Aorta (tissue), 5 donors: ENCODE measurements at regions not wholly inside any gene's neighbourhood (a gene's known extent, or its start where the extent isn't known, plus 50 kb on each side); places are given as distances from the start of the nearest gene placed in this dataset.

Experiments
- ATAC-seq: fragments of 200-7000 bp; cut with Tn5 transposase; one replicate; pipeline ENCODE4 v1.9.1; 2022; ENCODE audit warnings: moderate library complexity; ENCODE audit not compliant: low FRiP score
- DNase-seq, 2 donors: peaks; one replicate each; pipeline ENCODE4 v3.0.0-alpha.2; 2020
- H3K27ac ChIP-seq, 2 donors: one replicate each; pipeline ENCODE4 v1.5.1; 2013; ENCODE audit warnings: low read length in 2 of 2, mild to moderate bottlenecking in 2 of 2, moderate library complexity in 2 of 2, control low read depth in 1 of 2, inconsistent platforms in 1 of 2, low read depth in 1 of 2
- H3K27me3 ChIP-seq, 2 donors: one replicate each; pipeline ENCODE4 v1.6.1; 2013; ENCODE audit warnings: control low read depth in 1 of 2, low read length in 1 of 2, mild to moderate bottlenecking in 1 of 2, moderate library complexity in 1 of 2; ENCODE audit not compliant: insufficient read depth in 2 of 2, control insufficient read depth in 1 of 2
- H3K36me3 ChIP-seq, 2 donors: one replicate each; pipeline ENCODE4 v1.6.1; 2013; ENCODE audit warnings: control low read depth in 1 of 2, low read length in 1 of 2, mild to moderate bottlenecking in 1 of 2; ENCODE audit not compliant: insufficient read depth in 2 of 2, control insufficient read depth in 1 of 2
- H3K4me1 ChIP-seq, 2 donors: one replicate each; pipeline ENCODE4 v1.6.1; 2013; ENCODE audit warnings: low read length in 2 of 2, control low read depth in 1 of 2, mild to moderate bottlenecking in 1 of 2, moderate library complexity in 1 of 2; ENCODE audit not compliant: insufficient read depth in 2 of 2, control insufficient read depth in 1 of 2
- H3K4me3 ChIP-seq, 2 donors: one replicate each; pipeline ENCODE4 v1.5.1; 2013; ENCODE audit warnings: low read length in 2 of 2, control low read depth in 1 of 2, mild to moderate bottlenecking in 1 of 2
- H3K9me3 ChIP-seq: one replicate; pipeline ENCODE4 v1.6.1; 2013; ENCODE audit warnings: mild to moderate bottlenecking, low read length; ENCODE audit not compliant: control insufficient read depth
- WGBS, 2 donors: extraction: QIAGEN DNeasy Blood & Tissue Kit; methylation state at CpG; one replicate each; pipeline ENCODE4 v1.1.7; 2013; 5-methylcytosine and 5-hydroxymethylcytosine counted together
- intact Hi-C, 2 donors: fragments of 100-400 bp; cut with DNase I; formaldehyde crosslinking; loops; one replicate each; pipeline versions ENCODE4 v1.14.2 to v1.15.0; 2022
- donor health status: healthy with polysubstance abuse.
- donor health status: Bipolar disorder and iron deficiency.
- donor health status: DM: no; HTN: no; CAD: no.
- donor health status: DM: no; HTN: no; CAD: no.
- donor health status: DM: yes; HTN: yes; CAD: no.

GRCh38 chr7:155209478-155210319 is 88.0 kb upstream of the INSIG1 start:
- intact Hi-C loops, result no loop called here
- H3K9me3 ChIP-seq, result no peaks in the 10 kb centered on the region
- H3K27me3 ChIP-seq, result no peaks in the 10 kb centered on the region
- H3K36me3 ChIP-seq, result no peaks in the 10 kb centered on the region
- no peak overlapping the region for H3K4me3 ChIP-seq
- peak; percentile 21 to 50 for DNase-seq
- H3K27ac ChIP-seq, result no peak overlapping the region
- no peak for ATAC-seq
- H3K4me1 ChIP-seq, result no peaks in the 10 kb centered on the region
- 51 to 56% methylated on average over 21 of the region's 21 CpGs for WGBS, 2 donors

- DNase-seq, result peak; percentile 27 to 72
- 77 to 78% methylated on average over 7 of the region's 7 CpGs for WGBS, 2 donors
- no peak overlapping the region for H3K4me3 ChIP-seq
- no peaks in the 10 kb centered on the region for H3K9me3 ChIP-seq
- intact Hi-C loops, result no loop called here
- no peak overlapping the region for H3K27ac ChIP-seq
- no peaks in the 10 kb centered on the region for H3K36me3 ChIP-seq
- no peak for ATAC-seq
- no peaks in the 10 kb centered on the region for H3K27me3 ChIP-seq
- no peaks in the 10 kb centered on the region for H3K4me1 ChIP-seq
Measured at GRCh38 chr7:155210356-155210755, 87.3 kb upstream of the INSIG1 start.

GRCh38 chr7:155211173-155211572 is 86.5 kb upstream of the INSIG1 start:
- Histone ChIP-seq H3K27ac (no peak overlapping the region), H3K27me3 (no peaks in the 10 kb centered on the region), H3K9me3 (no peaks in the 10 kb centered on the region), H3K4me1 (no peaks in the 10 kb centered on the region), H3K4me3 (no peak overlapping the region), H3K36me3 (no peaks in the 10 kb centered on the region)
- DNase-seq, result peak; percentile 23 to 35
- intact Hi-C loops, result no loop called here
- no peak for ATAC-seq
- WGBS, 2 donors, result 90% methylated on average over 6 of the region's 6 CpGs

- DNase-seq (peak; percentile 32 to 51), ATAC-seq (no peak)
- WGBS, 2 donors, result 88 to 93% methylated on average over 4 of the region's 4 CpGs
- no peak overlapping the region for H3K4me3 ChIP-seq
- H3K27me3 ChIP-seq, result no peaks in the 10 kb centered on the region
- H3K4me1 ChIP-seq, result no peaks in the 10 kb centered on the region
- H3K36me3 ChIP-seq, result no peaks in the 10 kb centered on the region
- no peaks in the 10 kb centered on the region for H3K9me3 ChIP-seq
- no peak overlapping the region for H3K27ac ChIP-seq
- intact Hi-C loops, result no loop called here
Measured at GRCh38 chr7:155211761-155212160, 85.9 kb upstream of the INSIG1 start.

- Histone ChIP-seq H3K9me3 (no peaks in the 10 kb centered on the region), H3K36me3 (no peaks in the 10 kb centered on the region), H3K27me3 (no peaks in the 10 kb centered on the region), H3K4me1 (no peaks in the 10 kb centered on the region), H3K4me3 (no peak overlapping the region), H3K27ac (no peak overlapping the region)
- WGBS, 2 donors, result 57 to 68% methylated on average over 14 to 15 of the region's 15 CpGs
- ATAC-seq, result no peak
- intact Hi-C loops, result no loop called here
- DNase-seq, result peak; percentile 24 to 38
Measured at GRCh38 chr7:155212301-155213015, 85.2 kb upstream of the INSIG1 start.

GRCh38 chr7:155213385-155213784 is 84.3 kb upstream of the INSIG1 start:
- Histone ChIP-seq H3K4me1 (no peaks in the 10 kb centered on the region), H3K36me3 (no peaks in the 10 kb centered on the region), H3K4me3 (no peak overlapping the region), H3K9me3 (no peaks in the 10 kb centered on the region), H3K27ac (no peak overlapping the region), H3K27me3 (no peaks in the 10 kb centered on the region)
- ATAC-seq (no peak), DNase-seq (peak; percentile 26 to 73)
- intact Hi-C loops, result no loop called here
- WGBS, 2 donors, result 89 to 92% methylated on average over 4 of the region's 4 CpGs

- H3K36me3 ChIP-seq, result no peaks in the 10 kb centered on the region
- H3K27ac ChIP-seq, result no peak overlapping the region
- H3K27me3 ChIP-seq, result no peaks in the 10 kb centered on the region
- no peaks in the 10 kb centered on the region for H3K4me1 ChIP-seq
- 33 to 36% methylated on average over 26 of the region's 26 CpGs for WGBS, 2 donors
- ATAC-seq (no peak), DNase-seq (peak; percentile 35 to 70)
- no peak overlapping the region for H3K4me3 ChIP-seq
- H3K9me3 ChIP-seq, result no peaks in the 10 kb centered on the region
- intact Hi-C loops, result no loop called here
Measured at GRCh38 chr7:155213955-155214740, 83.5 kb upstream of the INSIG1 start.

- Histone ChIP-seq H3K36me3 (no peaks in the 10 kb centered on the region), H3K27ac (no peak overlapping the region), H3K9me3 (no peaks in the 10 kb centered on the region), H3K4me1 (no peaks in the 10 kb centered on the region), H3K4me3 (no peak overlapping the region), H3K27me3 (no peaks in the 10 kb centered on the region)
- no peak for ATAC-seq
- 69 to 71% methylated on average over 7 of the region's 7 CpGs for WGBS, 2 donors
- intact Hi-C loops, result no loop called here
- DNase-seq, result peak in 1 of 2 donors; percentile 10
Measured at GRCh38 chr7:155215576-155216325, 81.9 kb upstream of the INSIG1 start.
